CD4-positive, alpha-beta T cell treated with Interleukin-17A for 4 hours (primary cell): ENCODE measurements at regions not wholly inside any gene's neighbourhood (a gene's known extent, or its start where the extent isn't known, plus 50 kb on each side); places are given as distances from the start of the nearest gene placed in this dataset.
A peak's percentile ranks its signal among the peaks of the same experiment; 100 is the strongest.
"Not testable (repeated sequence)": the region's sequence is repeated elsewhere in the genome, so short reads cannot be mapped to it uniquely, and the experiment has no call there.

Source experiments
- DNase-seq: peaks from one replicate; pipeline ENCODE4 v3.0.0-alpha.2; 2020; ENCODE audit warnings: mixed read lengths

DNA sequence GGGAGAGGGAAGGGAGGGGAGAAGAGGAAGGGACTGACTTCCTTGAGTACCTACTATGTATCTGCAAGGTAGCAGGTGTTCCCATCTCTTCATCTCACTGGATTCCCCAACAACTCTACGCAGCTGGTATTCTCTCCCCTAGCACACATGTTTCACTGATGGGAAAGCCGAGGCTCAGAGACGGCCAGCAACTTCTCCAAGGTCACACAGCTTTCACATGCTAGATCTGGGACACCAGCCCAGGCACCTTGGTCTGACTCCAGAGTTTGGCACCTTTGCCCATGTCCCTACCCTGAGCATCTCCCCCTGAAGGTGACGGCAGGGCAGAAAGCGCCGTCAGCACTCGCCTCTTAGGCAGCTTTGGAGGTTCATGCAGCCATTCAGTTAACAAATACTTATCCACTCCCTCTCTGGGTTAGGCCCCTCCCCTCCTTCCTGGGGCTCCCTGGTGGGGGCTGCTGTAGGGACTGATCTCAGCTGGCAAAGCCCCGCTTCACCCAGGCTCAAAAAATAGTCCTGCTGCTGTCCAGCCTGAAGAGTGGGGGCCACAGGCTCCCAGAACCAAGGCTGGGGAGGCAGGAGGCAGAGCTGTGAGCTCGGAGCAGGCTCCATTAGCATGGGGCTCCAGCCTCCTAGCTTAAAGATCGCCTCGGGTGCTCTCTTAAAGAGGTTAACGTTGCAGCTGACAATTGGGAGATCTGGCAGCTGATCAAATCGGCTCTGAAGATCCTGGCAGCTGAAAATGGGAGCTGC, 79.4 kb downstream of the IGLL1 start:
- no peak for DNase-seq

- no peak for DNase-seq
Observed at GRCh38 chr22:23499845-23500500, 80.1 kb downstream of the IGLL1 start.

DNA sequence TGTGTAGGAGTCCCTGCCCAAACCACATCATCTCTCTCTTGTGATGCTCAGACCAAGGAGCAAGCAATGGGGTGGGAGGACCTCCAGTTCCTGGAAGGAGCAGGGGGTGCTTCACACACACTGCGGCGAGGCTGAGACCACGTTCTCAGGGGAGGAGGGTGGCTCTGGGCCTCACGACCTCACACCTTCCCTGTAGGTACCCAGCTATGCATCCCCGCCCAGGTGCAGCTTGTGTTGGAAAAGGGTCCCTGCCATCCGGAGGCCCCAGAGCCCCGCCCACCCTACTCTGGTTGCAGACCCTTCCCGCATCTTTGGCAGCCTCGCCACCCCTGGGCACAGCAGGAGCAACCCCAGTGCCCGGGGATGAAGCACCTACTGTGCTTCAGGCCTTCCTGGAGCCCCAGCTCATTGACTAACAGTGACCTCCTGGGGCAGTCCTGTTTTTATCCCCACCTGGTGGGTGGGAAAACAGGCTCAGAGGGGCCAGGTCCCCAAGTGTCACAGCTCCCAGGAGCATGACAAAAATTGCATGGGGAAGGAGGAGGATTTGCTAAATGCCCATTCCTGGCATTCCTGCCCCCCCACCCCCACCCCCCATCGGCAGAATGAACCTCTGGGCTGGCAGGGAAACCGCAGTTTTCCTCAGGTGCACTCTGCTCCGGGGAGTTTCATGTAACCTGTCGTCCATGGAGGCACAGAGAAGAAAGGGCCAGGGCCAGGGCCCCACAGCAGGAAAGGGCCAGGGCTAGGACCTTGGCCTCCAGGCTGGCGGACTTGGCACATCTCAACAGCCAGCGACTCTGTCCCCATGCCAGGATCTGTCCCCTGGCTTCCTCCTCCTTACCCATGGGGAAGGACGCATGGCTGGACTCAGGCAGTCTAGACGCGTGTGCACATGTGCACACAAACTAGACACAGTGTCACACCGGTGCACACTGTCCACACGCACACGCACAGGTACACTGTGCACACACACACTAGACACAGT, 81.0 kb downstream of the IGLL1 start:
- DNase-seq: no peak

- not testable (repeated sequence) for DNase-seq
Observed at GRCh38 chr22:23497889-23498288, 82.2 kb downstream of the IGLL1 start.

GRCh38 chr22:23497016-23497885, 82.8 kb downstream of the IGLL1 start:
- no peak for DNase-seq

DNA sequence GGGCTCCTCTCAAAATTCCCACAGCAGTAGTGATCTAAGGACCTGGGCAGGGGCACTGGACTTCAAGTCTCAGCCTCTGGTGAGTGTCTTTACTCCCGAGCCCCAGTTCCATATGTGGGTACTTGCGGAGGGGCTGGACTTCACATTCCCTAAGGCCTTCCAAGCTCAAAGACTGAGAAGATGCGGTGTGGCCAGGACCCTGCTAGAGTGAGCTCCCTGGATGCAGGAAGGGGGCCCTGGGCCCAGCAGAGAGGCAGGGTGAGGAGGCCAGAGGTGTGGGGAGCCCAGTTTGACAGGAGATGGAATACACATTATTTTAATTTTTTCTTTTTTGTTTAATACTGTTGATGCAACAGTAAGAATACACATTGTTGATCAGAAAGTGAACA, 83.7 kb downstream of the IGLL1 start:
- DNase-seq: no peak

GRCh38 chr22:23495614-23496444, 84.3 kb downstream of the IGLL1 start:
- peak; percentile 34 for DNase-seq

- no peak for DNase-seq
Observed at GRCh38 chr22:23494930-23495266, 85.2 kb downstream of the IGLL1 start.

DNA sequence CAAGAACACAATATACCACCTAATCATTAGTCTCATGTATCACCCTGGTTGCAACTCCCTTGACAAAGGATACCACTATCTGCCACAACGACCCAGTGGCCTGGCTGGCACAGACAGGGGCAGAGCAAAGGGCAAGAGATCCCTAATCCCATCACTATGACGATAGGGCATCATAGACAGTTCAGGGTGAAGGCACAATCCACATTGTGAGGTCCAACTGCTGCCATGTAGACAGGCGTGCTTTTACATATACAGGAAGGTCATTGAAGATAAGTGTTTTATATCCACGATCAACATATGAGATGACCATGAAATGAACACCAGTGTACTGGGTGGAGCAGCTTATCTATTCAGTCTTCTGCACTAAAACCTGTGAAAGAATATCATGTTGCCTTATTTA, 94.6 kb downstream of the IGLL1 start:
- DNase-seq: no peak

DNA sequence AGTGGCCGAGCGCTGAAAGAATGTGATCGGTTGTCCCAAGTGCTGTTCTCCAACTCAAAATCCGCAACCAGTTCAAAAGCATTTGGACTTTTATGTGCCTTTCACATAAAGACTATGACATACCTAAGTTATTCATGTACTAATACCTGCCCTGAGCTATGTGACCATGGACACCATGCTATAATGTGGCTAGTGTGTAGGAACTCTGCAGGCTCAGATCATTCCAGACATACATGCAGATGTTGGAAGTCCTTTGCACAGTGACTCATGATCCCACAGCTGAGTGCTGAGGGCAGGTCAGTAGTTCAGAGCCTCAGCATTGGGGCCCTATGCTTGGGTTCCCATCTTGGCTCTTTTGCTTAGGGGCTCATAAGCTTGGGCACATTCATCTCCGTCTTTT, 95.4 kb downstream of the IGLL1 start:
- DNase-seq: no peak

DNA sequence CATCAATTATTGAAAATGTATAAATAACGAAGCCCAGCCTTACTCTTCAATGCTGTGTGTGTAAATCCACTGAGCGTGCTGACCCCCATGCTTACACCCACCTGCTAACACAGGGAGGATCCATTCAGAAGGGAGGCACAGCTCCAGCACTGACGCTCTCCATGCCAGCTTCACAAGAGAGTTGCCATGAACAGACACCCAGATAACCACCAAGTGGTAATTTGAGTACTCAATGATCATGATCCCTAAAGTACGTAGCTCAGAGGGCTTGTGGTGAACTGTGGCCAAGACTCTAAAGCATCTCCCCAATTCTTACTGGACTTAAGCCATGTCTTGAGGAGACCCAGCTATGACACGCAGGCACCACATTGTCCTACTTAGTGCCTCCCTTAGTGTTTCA, 98.7 kb downstream of the IGLL1 start:
- DNase-seq: no peak

GRCh38 chr22:23478175-23478574, 101.9 kb downstream of the IGLL1 start:
- no peak for DNase-seq

GRCh38 chr22:23474531-23474930, 105.6 kb downstream of the IGLL1 start:
- not testable (repeated sequence) for DNase-seq

- DNase-seq: no peak
Observed at GRCh38 chr22:23473901-23474300, 106.2 kb downstream of the IGLL1 start.

- not testable (repeated sequence) for DNase-seq
Observed at GRCh38 chr22:23472376-23472775, 107.7 kb downstream of the IGLL1 start.

DNA sequence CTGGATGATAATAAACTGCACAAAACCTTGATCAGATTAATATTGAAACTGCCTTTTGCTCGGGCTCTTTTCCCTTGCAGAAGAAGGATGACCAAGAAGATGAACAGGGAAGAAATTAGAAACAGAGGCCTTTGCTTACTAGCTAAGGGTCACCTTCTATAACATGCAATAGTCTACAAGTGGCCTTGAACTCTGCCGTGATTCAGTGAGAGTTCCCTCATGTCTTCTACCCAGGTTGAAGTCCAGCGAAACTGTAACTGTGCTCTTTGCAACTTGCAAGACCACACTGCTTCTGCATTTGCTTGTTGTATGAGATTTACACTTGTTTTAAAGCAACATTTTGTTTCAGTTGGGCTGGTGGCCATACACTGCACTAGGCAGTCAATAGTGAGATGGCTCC, 108.4 kb downstream of the IGLL1 start:
- DNase-seq: no peak

- DNase-seq: no peak
Observed at GRCh38 chr22:23470811-23471389, 109.2 kb downstream of the IGLL1 start.

DNA sequence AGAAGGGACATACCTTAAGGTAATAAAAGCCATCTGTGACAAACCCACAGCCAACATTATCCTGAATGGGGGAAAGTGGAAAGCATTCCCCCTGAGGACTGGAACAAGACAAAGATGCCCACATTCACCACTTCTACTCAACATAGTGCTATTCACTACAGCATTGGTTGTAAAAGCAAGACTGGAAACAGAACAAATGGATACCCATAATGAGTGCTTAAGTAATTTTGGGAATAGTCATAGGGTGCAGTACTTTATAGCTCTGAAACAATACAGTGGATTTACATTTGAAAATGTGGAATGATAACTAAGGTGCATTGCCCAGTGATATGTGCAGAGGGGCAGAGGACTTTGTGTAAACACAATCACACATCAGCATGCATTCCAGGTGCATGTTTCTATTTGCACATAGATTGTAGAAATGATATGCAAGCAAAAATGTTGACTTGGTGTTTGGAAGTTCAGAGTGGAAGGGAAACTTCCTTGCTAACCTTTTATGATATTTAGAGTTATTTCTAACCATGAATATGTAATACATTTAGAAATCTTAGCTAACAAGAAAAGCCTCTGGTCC, 112.3 kb downstream of the IGLL1 start:
- DNase-seq: no peak

- DNase-seq: no peak
Observed at GRCh38 chr22:23466351-23466750, 113.7 kb downstream of the IGLL1 start.

DNA sequence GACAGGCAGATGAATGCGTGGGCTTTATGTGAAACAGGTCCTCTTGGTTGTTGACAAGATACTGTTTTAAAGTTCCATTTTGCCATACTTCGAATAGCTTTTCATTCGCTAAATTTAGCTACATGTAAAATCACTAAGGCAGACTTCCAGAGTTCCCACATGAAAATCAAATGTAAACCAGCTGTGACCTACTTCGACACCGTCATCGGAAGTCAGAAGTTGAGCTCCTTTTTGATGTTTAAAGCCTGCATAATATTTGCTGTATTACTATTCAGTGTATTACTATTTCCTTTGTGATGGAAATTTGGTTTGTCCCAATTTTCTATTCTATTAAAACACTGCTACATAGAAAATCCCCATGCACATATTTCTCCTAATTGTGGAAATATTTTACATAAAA, 115.3 kb downstream of the IGLL1 start:
- not testable (repeated sequence) for DNase-seq

DNA sequence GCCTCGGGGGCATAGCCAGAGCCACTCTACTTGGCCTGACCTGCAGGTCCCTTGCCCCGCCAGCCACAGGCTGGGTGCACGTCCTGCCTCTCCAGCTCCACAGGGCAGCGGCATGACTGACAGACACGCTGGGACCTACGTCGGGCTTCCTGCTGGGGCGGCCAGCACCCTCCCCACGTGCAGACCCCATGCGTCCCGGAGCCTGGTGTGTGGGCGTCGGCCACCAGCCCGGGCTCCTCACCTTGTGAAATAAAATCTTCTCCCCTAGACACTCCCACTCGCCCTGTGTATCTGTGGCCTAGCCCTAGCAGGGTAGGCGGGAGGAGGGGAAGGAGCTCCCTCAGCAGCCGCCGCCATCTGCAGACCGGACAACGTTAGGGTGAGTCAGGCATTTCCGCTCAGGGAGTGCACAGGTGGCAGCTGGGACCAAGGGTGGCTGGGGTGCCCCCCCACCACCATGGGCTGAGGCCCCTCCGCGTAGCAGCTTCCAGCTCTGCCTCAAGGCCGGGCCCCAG, 119.5 kb downstream of the IGLL1 start:
- DNase-seq: not testable (repeated sequence)
